ENCODE measurements at regions not wholly inside any gene's neighbourhood (a gene's known extent, or its start where the extent isn't known, plus 50 kb on each side); places are given as distances from the start of the nearest gene placed in this dataset.
A peak's percentile ranks its signal among the peaks of the same experiment; 100 is the strongest.
"Not testable (repeated sequence)": the region's sequence is repeated elsewhere in the genome, so short reads cannot be mapped to it uniquely, and the experiment has no call there.

GRCh38 chr1:70490153-70490552, 79.1 kb downstream of the CTH start:
- Mint-ChIP-seq H3K4me1 (no peaks in the 10 kb centered on the region), H3K36me3 (no peaks in the 10 kb centered on the region), H3K27me3 (ENCODE audit: low read depth in 3 of 3) (peaks cover 0 to 7% (median 2%) of the 10 kb centered on the region in 3 donors), H3K4me3 (no peak overlapping the region), H3K27ac (no peak overlapping the region), H3K9me3 (no peaks in the 10 kb centered on the region)
- DNase-seq = no peak

- Mint-ChIP-seq H3K4me1 (no peaks in the 10 kb centered on the region), H3K4me3 (no peak overlapping the region), H3K27ac (no peak overlapping the region), H3K9me3 (no peaks in the 10 kb centered on the region), H3K27me3 (ENCODE audit: low read depth in 3 of 3) (peaks cover 0 to 6% (median 0%) of the 10 kb centered on the region in 3 donors), H3K36me3 (no peaks in the 10 kb centered on the region)
- no peak for DNase-seq
These were observed 84.3 kb downstream of the CTH start for GRCh38 chr1:70495370-70495769.

GRCh38 chr1:70496181-70496580, 85.1 kb downstream of the CTH start:
- H3K4me3 Mint-ChIP-seq = no peak overlapping the region
- H3K27ac Mint-ChIP-seq = no peak overlapping the region
- H3K36me3 Mint-ChIP-seq = no peaks in the 10 kb centered on the region
- H3K4me1 Mint-ChIP-seq = no peaks in the 10 kb centered on the region
- DNase-seq = no peak
- H3K9me3 Mint-ChIP-seq = no peaks in the 10 kb centered on the region
- H3K27me3 Mint-ChIP-seq (ENCODE audit: low read depth in 3 of 3) = peaks cover 0 to 3% (median 0%) of the 10 kb centered on the region in 3 donors

GRCh38 chr1:70497152-70497551, 86.1 kb downstream of the CTH start:
- Mint-ChIP-seq H3K4me1 (no peaks in the 10 kb centered on the region), H3K27ac (no peak overlapping the region), H3K27me3 (ENCODE audit: low read depth in 3 of 3) (peaks cover 0 to 1% (median 0%) of the 10 kb centered on the region in 3 donors), H3K9me3 (no peaks in the 10 kb centered on the region), H3K36me3 (no peaks in the 10 kb centered on the region), H3K4me3 (no peak overlapping the region)
- no peak for DNase-seq

- no peaks in the 10 kb centered on the region for H3K9me3 Mint-ChIP-seq
These were observed 87.6 kb downstream of the CTH start for GRCh38 chr1:70498666-70499065.

GRCh38 chr1:70499695-70500094, 88.6 kb downstream of the CTH start:
- Mint-ChIP-seq H3K27me3 (ENCODE audit: low read depth in 3 of 3) (peaks cover 0 to 5% (median 0%) of the 10 kb centered on the region in 3 donors), H3K4me1 (no peaks in the 10 kb centered on the region), H3K9me3 (no peaks in the 10 kb centered on the region), H3K4me3 (no peak overlapping the region), H3K27ac (no peak overlapping the region), H3K36me3 (no peaks in the 10 kb centered on the region)
- DNase-seq = no peak

More at GRCh38 chr1:70498666-70499065, 87.6 kb downstream of the CTH start:
- no peaks in the 10 kb centered on the region for H3K4me1 Mint-ChIP-seq
- no peak overlapping the region for H3K4me3 Mint-ChIP-seq
- no peak overlapping the region for H3K27ac Mint-ChIP-seq
- DNase-seq = no peak
- no peaks in the 10 kb centered on the region for H3K36me3 Mint-ChIP-seq
- H3K27me3 Mint-ChIP-seq (ENCODE audit: low read depth in 3 of 3) = peaks cover 0 to 5% (median 0%) of the 10 kb centered on the region in 3 donors

- Mint-ChIP-seq H3K4me3 (no peak overlapping the region), H3K27me3 (ENCODE audit: low read depth in 3 of 3) (peaks cover 0 to 5% (median 0%) of the 10 kb centered on the region in 3 donors), H3K36me3 (no peaks in the 10 kb centered on the region), H3K27ac (no peak overlapping the region), H3K4me1 (no peaks in the 10 kb centered on the region), H3K9me3 (no peaks in the 10 kb centered on the region)
- no peak for DNase-seq
These were observed 92.3 kb downstream of the CTH start for GRCh38 chr1:70503358-70503757.

GRCh38 chr1:70504176-70504820, 93.2 kb downstream of the CTH start:
- H3K36me3 Mint-ChIP-seq = no peaks in the 10 kb centered on the region
- no peaks in the 10 kb centered on the region for H3K4me1 Mint-ChIP-seq
- H3K27me3 Mint-ChIP-seq (ENCODE audit: low read depth in 3 of 3) = peaks cover 0 to 5% (median 0%) of the 10 kb centered on the region in 3 donors
- H3K9me3 Mint-ChIP-seq = no peaks in the 10 kb centered on the region
- no peak for DNase-seq
- H3K27ac Mint-ChIP-seq = no peak overlapping the region
- no peak overlapping the region for H3K4me3 Mint-ChIP-seq

GRCh38 chr1:70504821-70505193, 93.7 kb downstream of the CTH start:
- Mint-ChIP-seq H3K4me3 (no peak overlapping the region), H3K4me1 (no peaks in the 10 kb centered on the region)
- DNase-seq = no peak

GRCh38 chr1:70507991-70508390, 96.9 kb downstream of the CTH start:
- not testable (repeated sequence) for DNase-seq; H3K4me1 Mint-ChIP-seq; H3K4me3 Mint-ChIP-seq; H3K9me3 Mint-ChIP-seq; H3K27ac Mint-ChIP-seq; H3K36me3 Mint-ChIP-seq; H3K27me3 Mint-ChIP-seq (ENCODE audit: low read depth in 3 of 3)

More at GRCh38 chr1:70504821-70505193, 93.7 kb downstream of the CTH start:
- H3K36me3 Mint-ChIP-seq = no peaks in the 10 kb centered on the region
- no peak overlapping the region for H3K27ac Mint-ChIP-seq
- peaks cover 0 to 5% (median 0%) of the 10 kb centered on the region in 3 donors for H3K27me3 Mint-ChIP-seq (ENCODE audit: low read depth in 3 of 3)
- H3K9me3 Mint-ChIP-seq = no peaks in the 10 kb centered on the region

- Mint-ChIP-seq H3K9me3 (no peaks in the 10 kb centered on the region), H3K36me3 (no peaks in the 10 kb centered on the region), H3K27me3 (ENCODE audit: low read depth in 3 of 3) (peaks cover 0 to 2% (median 0%) of the 10 kb centered on the region in 3 donors), H3K27ac (no peak overlapping the region), H3K4me3 (no peak overlapping the region), H3K4me1 (no peaks in the 10 kb centered on the region)
- DNase-seq = peak; percentile 17 to 43 (median 22)
These were observed 99.2 kb downstream of the CTH start for GRCh38 chr1:70509996-70510876.

GRCh38 chr1:70517444-70517843, 106.4 kb downstream of the CTH start:
- Mint-ChIP-seq H3K27me3 (ENCODE audit: low read depth in 3 of 3) (peaks cover 0 to 6% (median 3%) of the 10 kb centered on the region in 3 donors), H3K4me1 (no peaks in the 10 kb centered on the region), H3K27ac (no peak overlapping the region), H3K4me3 (no peak overlapping the region), H3K36me3 (no peaks in the 10 kb centered on the region), H3K9me3 (no peaks in the 10 kb centered on the region)
- no peak for DNase-seq

- Mint-ChIP-seq H3K4me3 (no peak overlapping the region), H3K27ac (no peak overlapping the region), H3K36me3 (no peaks in the 10 kb centered on the region), H3K27me3 (ENCODE audit: low read depth in 3 of 3) (peaks cover 0 to 6% (median 3%) of the 10 kb centered on the region in 3 donors), H3K9me3 (no peaks in the 10 kb centered on the region), H3K4me1 (no peaks in the 10 kb centered on the region)
- DNase-seq = no peak
These were observed 107.0 kb downstream of the CTH start for GRCh38 chr1:70518106-70518505.

- H3K9me3 Mint-ChIP-seq = no peaks in the 10 kb centered on the region
- no peak for DNase-seq
- H3K4me3 Mint-ChIP-seq = no peak overlapping the region
- H3K27me3 Mint-ChIP-seq (ENCODE audit: low read depth in 3 of 3) = peaks cover 2 to 16% (median 5%) of the 10 kb centered on the region in 3 donors
- H3K4me1 Mint-ChIP-seq = no peaks in the 10 kb centered on the region
- H3K27ac Mint-ChIP-seq = no peak overlapping the region
- no peaks in the 10 kb centered on the region for H3K36me3 Mint-ChIP-seq
These were observed 117.7 kb downstream of the CTH start for GRCh38 chr1:70528590-70529333.
